HL-60 (cell line): ENCODE measurements at regions not wholly inside any gene's neighbourhood (a gene's known extent, or its start where the extent isn't known, plus 50 kb on each side); places are given as distances from the start of the nearest gene placed in this dataset.

Experiments
- DNase-seq, 2 experiments: peaks; one replicate each; pipeline ENCODE4 v3.0.0-alpha.2; 2010 to 2020; ENCODE audit warnings: low read depth in 1 of 2, low spot score in 1 of 2
- H3K27ac ChIP-seq: fragments of 250-450 bp; sonication (Bioruptor Pico); replicated peaks from 2 replicates; pipeline ENCODE4 v1.5.1; 2020; ENCODE audit warnings: mild to moderate bottlenecking, moderate library complexity
- H3K27me3 ChIP-seq: fragments of 250-450 bp; sonication (Bioruptor Pico); 2 replicates; pipeline ENCODE4 v1.5.1; 2021; ENCODE audit warnings: mild to moderate bottlenecking, moderate library complexity; ENCODE audit not compliant: insufficient read depth, poor library complexity, severe bottlenecking
- H3K4me3 ChIP-seq: replicated peaks from 2 replicates; pipeline ENCODE4 v1.5.1; 2011; ENCODE audit warnings: mild to moderate bottlenecking, control low read depth, low read length; ENCODE audit not compliant: insufficient read depth
- GABPA ChIP-seq: IDR thresholded peaks from 2 replicates; pipeline ENCODE4 v1.6.1; 2012; ENCODE audit warnings: low read depth
- POLR2AphosphoS5 ChIP-seq: IDR thresholded peaks from 2 replicates; pipeline ENCODE4 v1.6.1; 2012; ENCODE audit warnings: low read depth
- SPI1 ChIP-seq: IDR thresholded peaks from 2 replicates; pipeline ENCODE4 v1.6.1; 2012; ENCODE audit warnings: low read depth, mild to moderate bottlenecking, borderline replicate concordance
- TF ChIP-seq, protein P1 (sequence below): IDR thresholded peaks from one replicate; pipeline ENCODE4 v1.5.1; 2011; ENCODE audit warnings: low read length, control low read depth, inconsistent platforms; ENCODE audit not compliant: insufficient read depth
- TF ChIP-seq, protein P2 (sequence below): IDR thresholded peaks from 2 replicates; pipeline ENCODE4 v1.6.1; 2012; ENCODE audit warnings: low read depth; ENCODE audit not compliant: insufficient replicate concordance

DNA sequence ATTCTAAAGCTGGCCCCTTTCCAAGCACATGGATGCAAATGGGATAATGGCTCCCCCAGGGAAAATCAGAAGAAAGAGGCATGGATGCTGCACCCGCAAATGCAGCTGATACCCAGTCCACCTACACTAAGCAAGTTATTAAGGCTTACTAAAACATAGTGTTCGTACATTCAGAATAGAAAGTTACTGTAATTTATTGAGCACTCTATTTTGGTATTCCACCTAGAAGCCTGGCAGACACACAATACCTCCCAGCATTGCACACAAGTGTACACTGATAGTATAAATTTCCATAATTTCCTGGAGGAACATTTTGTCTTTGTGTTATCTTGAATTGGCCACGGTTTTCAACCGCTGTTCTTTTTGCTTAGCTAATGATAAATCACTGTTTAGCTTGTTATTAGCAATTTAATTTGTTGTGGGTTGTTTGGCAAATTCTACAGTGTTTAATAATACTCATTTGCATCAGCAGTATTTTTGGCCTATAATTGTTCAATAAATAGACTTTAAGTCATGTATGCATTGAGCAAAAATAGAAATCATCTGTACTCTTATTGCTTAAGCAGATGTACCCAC, 94.5 kb upstream of the MRI1 start:
- no peak for DNase-seq
- TF ChIP-seq, protein P1, sequence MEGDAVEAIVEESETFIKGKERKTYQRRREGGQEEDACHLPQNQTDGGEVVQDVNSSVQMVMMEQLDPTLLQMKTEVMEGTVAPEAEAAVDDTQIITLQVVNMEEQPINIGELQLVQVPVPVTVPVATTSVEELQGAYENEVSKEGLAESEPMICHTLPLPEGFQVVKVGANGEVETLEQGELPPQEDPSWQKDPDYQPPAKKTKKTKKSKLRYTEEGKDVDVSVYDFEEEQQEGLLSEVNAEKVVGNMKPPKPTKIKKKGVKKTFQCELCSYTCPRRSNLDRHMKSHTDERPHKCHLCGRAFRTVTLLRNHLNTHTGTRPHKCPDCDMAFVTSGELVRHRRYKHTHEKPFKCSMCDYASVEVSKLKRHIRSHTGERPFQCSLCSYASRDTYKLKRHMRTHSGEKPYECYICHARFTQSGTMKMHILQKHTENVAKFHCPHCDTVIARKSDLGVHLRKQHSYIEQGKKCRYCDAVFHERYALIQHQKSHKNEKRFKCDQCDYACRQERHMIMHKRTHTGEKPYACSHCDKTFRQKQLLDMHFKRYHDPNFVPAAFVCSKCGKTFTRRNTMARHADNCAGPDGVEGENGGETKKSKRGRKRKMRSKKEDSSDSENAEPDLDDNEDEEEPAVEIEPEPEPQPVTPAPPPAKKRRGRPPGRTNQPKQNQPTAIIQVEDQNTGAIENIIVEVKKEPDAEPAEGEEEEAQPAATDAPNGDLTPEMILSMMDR = no peak
- TF ChIP-seq GABPA = no peak
- TF ChIP-seq, protein P2, sequence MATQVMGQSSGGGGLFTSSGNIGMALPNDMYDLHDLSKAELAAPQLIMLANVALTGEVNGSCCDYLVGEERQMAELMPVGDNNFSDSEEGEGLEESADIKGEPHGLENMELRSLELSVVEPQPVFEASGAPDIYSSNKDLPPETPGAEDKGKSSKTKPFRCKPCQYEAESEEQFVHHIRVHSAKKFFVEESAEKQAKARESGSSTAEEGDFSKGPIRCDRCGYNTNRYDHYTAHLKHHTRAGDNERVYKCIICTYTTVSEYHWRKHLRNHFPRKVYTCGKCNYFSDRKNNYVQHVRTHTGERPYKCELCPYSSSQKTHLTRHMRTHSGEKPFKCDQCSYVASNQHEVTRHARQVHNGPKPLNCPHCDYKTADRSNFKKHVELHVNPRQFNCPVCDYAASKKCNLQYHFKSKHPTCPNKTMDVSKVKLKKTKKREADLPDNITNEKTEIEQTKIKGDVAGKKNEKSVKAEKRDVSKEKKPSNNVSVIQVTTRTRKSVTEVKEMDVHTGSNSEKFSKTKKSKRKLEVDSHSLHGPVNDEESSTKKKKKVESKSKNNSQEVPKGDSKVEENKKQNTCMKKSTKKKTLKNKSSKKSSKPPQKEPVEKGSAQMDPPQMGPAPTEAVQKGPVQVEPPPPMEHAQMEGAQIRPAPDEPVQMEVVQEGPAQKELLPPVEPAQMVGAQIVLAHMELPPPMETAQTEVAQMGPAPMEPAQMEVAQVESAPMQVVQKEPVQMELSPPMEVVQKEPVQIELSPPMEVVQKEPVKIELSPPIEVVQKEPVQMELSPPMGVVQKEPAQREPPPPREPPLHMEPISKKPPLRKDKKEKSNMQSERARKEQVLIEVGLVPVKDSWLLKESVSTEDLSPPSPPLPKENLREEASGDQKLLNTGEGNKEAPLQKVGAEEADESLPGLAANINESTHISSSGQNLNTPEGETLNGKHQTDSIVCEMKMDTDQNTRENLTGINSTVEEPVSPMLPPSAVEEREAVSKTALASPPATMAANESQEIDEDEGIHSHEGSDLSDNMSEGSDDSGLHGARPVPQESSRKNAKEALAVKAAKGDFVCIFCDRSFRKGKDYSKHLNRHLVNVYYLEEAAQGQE = no peak
- no peak for TF ChIP-seq POLR2AphosphoS5
- no peak for TF ChIP-seq SPI1
- no peaks in the 10 kb centered on the region for H3K27me3 ChIP-seq
- H3K27ac ChIP-seq = no peak overlapping the region
- H3K4me3 ChIP-seq = no peak overlapping the region

DNA sequence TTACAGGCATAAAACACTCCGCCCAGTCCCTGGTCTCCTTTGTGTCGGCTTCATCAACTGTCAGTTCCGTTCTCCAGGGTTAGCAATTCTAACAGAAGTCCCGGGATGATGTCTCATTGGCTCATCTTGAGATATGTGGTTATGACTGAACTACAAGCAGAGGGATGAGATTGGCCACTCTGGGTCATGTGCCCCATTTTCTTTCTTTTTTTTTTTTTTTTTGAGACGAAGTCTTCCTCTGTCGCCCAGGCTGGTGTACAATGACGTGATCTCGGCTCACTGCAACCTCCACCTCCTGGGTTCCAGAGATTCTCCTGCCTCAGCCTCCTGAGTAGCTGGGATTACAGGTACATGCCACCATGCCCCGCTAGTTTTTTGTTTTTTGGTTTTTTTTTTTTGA, 95.4 kb upstream of the MRI1 start:
- Histone ChIP-seq H3K4me3 (no peak overlapping the region), H3K27ac (no peak overlapping the region), H3K27me3 (no peaks in the 10 kb centered on the region)
- DNase-seq = no peak
- TF ChIP-seq, protein P2 = no peak
- TF ChIP-seq, protein P1 = no peak
- TF ChIP-seq SPI1 = no peak
- TF ChIP-seq GABPA = no peak
- no peak for TF ChIP-seq POLR2AphosphoS5

DNA sequence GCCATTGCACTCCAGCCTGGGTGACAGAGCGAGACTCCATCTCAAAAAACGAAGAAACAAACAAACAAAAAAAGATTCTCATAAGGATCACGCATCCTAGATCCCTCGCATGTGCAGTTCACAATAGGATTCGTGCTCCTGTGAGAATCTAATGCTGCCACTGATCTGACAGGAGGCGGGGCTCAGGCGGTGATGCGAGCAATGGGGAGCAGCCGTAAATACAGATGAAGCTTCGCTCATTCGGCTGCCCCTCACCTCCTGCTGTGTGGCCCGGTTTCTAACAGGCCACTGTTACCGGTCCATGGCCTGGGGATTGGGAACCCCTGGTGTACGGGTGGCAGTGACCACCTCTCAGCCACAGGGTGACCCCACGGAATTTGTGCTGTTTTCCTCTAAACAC, 98.2 kb upstream of the MRI1 start:
- no peak for TF ChIP-seq SPI1
- Histone ChIP-seq H3K27ac (no peak overlapping the region), H3K4me3 (no peak overlapping the region), H3K27me3 (no peaks in the 10 kb centered on the region)
- DNase-seq = no peak

DNA sequence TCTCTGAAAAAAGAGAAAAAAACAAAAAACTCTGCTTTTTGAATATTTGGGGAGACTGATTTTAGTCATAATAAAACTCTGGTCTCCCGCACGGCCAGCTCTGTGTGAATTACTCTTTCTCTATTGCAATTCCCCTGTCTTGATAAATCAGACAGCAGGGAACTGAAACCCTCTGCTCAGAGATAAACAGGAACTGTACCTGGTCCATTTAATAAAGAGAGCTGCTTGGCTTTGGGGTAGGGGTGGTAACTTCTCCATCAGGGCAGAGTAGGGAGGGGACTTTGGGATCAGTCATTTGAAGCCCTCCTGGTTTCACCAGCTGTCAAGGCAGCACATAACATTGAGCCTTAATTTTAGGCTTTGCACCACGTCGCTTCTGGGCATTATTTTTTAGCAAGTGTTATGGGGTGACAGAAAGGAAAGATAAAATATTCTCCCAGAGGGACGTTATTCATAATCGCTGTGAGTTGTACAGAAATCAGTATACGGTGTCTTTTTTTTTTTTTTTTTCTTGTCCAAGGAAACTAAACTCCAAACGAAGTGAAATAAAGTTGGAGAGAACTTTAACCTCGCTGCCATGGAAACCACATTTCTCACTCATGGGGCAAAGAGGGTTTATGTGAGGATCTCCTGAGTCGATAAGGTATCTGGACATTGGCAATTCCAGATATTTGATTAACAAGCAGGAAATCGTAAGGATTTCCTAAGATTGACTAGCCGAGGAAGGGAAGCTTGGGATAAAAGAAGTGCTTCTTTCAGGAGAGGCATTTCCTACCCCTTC, 99.0 kb upstream of the MRI1 start:
- TF ChIP-seq, protein P2 = no peak
- Histone ChIP-seq H3K4me3 (no peak overlapping the region), H3K27ac (no peak overlapping the region), H3K27me3 (no peaks in the 10 kb centered on the region)
- no peak for DNase-seq
